ENCODE measurements at regions not wholly inside any gene's neighbourhood (a gene's known extent, or its start where the extent isn't known, plus 50 kb on each side); places are given as distances from the start of the nearest gene placed in this dataset.

GRCh38 chr18:53948991-53949390 lies 275.5 kb downstream of the MBD2 start:
- DNase-seq, result no peak
- no peaks in the 10 kb centered on the region for H3K27me3 ChIP-seq (ENCODE audit: control insufficient read depth, insufficient read depth, low read length, poor library complexity, severe bottlenecking)
- H3K4me3 Mint-ChIP-seq, result no peak overlapping the region
- no peaks in the 10 kb centered on the region for H3K4me1 Mint-ChIP-seq
- no peak overlapping the region for H3K27ac Mint-ChIP-seq
- H3K4me1 ChIP-seq (ENCODE audit: control insufficient read depth, insufficient read depth, low read length), result no peaks in the 10 kb centered on the region
- no peak overlapping the region for H3K9ac ChIP-seq (ENCODE audit: extremely low read depth, low read length, poor library complexity, severe bottlenecking)
- H3K27me3 Mint-ChIP-seq (ENCODE audit: insufficient read depth), result no peaks in the 10 kb centered on the region
- no peak overlapping the region for H3K4me3 ChIP-seq (ENCODE audit: low read length)
- H3K9me3 ChIP-seq (ENCODE audit: control insufficient read depth, low read length), result peaks cover 5% of the 10 kb centered on the region
- H3K27ac ChIP-seq (ENCODE audit: low read depth, low read length), result no peak overlapping the region
- TF ChIP-seq, protein P1, sequence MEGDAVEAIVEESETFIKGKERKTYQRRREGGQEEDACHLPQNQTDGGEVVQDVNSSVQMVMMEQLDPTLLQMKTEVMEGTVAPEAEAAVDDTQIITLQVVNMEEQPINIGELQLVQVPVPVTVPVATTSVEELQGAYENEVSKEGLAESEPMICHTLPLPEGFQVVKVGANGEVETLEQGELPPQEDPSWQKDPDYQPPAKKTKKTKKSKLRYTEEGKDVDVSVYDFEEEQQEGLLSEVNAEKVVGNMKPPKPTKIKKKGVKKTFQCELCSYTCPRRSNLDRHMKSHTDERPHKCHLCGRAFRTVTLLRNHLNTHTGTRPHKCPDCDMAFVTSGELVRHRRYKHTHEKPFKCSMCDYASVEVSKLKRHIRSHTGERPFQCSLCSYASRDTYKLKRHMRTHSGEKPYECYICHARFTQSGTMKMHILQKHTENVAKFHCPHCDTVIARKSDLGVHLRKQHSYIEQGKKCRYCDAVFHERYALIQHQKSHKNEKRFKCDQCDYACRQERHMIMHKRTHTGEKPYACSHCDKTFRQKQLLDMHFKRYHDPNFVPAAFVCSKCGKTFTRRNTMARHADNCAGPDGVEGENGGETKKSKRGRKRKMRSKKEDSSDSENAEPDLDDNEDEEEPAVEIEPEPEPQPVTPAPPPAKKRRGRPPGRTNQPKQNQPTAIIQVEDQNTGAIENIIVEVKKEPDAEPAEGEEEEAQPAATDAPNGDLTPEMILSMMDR (conservative IDR thresholded peaks at IDR 0.05), result no peak
- H3K9me3 Mint-ChIP-seq, result peaks cover 13% of the 10 kb centered on the region
- no peaks in the 10 kb centered on the region for H3K36me3 ChIP-seq (ENCODE audit: control insufficient read depth, insufficient read depth, low read length)
- no peaks in the 10 kb centered on the region for H3K36me3 Mint-ChIP-seq (ENCODE audit: low read depth)

GRCh38 chr18:53947092-53947640 lies 277.3 kb downstream of the MBD2 start:
- H3K27ac ChIP-seq (ENCODE audit: low read depth, low read length), result no peak overlapping the region
- H3K9me3 ChIP-seq (ENCODE audit: control insufficient read depth, low read length), result peaks cover 8% of the 10 kb centered on the region
- Mint-ChIP-seq H3K4me3 (no peak overlapping the region), H3K4me1 (no peaks in the 10 kb centered on the region), H3K9me3 (peaks cover 20% of the 10 kb centered on the region), H3K27ac (no peak overlapping the region), H3K27me3 (ENCODE audit: insufficient read depth) (no peaks in the 10 kb centered on the region), H3K36me3 (ENCODE audit: low read depth) (no peaks in the 10 kb centered on the region)
- no peak overlapping the region for H3K9ac ChIP-seq (ENCODE audit: extremely low read depth, low read length, poor library complexity, severe bottlenecking)
- TF ChIP-seq, protein P1 (conservative IDR thresholded peaks at IDR 0.05), result no peak
- H3K36me3 ChIP-seq (ENCODE audit: control insufficient read depth, insufficient read depth, low read length), result no peaks in the 10 kb centered on the region
- 86 to 93% methylated on average over 3 to 5 of the region's 5 CpGs for WGBS, 2 experiments (ENCODE audit: insufficient coverage in 1 of 2, insufficient read length in 1 of 2)
- no peak overlapping the region for H3K4me3 ChIP-seq (ENCODE audit: low read length)
- H3K27me3 ChIP-seq (ENCODE audit: control insufficient read depth, insufficient read depth, low read length, poor library complexity, severe bottlenecking), result no peaks in the 10 kb centered on the region
- H3K4me1 ChIP-seq (ENCODE audit: control insufficient read depth, insufficient read depth, low read length), result no peaks in the 10 kb centered on the region
- DNase-seq, result no peak

GRCh38 chr18:53946594-53946993 lies 277.9 kb downstream of the MBD2 start:
- no peak overlapping the region for H3K9ac ChIP-seq (ENCODE audit: extremely low read depth, low read length, poor library complexity, severe bottlenecking)
- no peaks in the 10 kb centered on the region for H3K27me3 Mint-ChIP-seq (ENCODE audit: insufficient read depth)
- no peaks in the 10 kb centered on the region for H3K4me1 Mint-ChIP-seq
- no peak overlapping the region for H3K4me3 ChIP-seq (ENCODE audit: low read length)
- H3K27ac Mint-ChIP-seq, result no peak overlapping the region
- TF ChIP-seq, protein P1 (conservative IDR thresholded peaks at IDR 0.05), result no peak
- H3K27ac ChIP-seq (ENCODE audit: low read depth, low read length), result no peak overlapping the region
- peaks cover 10% of the 10 kb centered on the region for H3K9me3 ChIP-seq (ENCODE audit: control insufficient read depth, low read length)
- H3K27me3 ChIP-seq (ENCODE audit: control insufficient read depth, insufficient read depth, low read length, poor library complexity, severe bottlenecking), result no peaks in the 10 kb centered on the region
- no peaks in the 10 kb centered on the region for H3K4me1 ChIP-seq (ENCODE audit: control insufficient read depth, insufficient read depth, low read length)
- no peak for DNase-seq
- H3K36me3 ChIP-seq (ENCODE audit: control insufficient read depth, insufficient read depth, low read length), result no peaks in the 10 kb centered on the region
- H3K9me3 Mint-ChIP-seq, result peaks cover 25% of the 10 kb centered on the region
- 81 to 100% methylated on average over 1 of the region's 1 CpG for WGBS, 2 experiments (ENCODE audit: insufficient coverage in 1 of 2, insufficient read length in 1 of 2)
- no peak overlapping the region for H3K4me3 Mint-ChIP-seq
- no peaks in the 10 kb centered on the region for H3K36me3 Mint-ChIP-seq (ENCODE audit: low read depth)

Measured in endodermal cell (in vitro differentiated cells).